Astrocyte (in vitro differentiated cells and primary cell): ENCODE measurements at regions not wholly inside any gene's neighbourhood (a gene's known extent, or its start where the extent isn't known, plus 50 kb on each side); places are given as distances from the start of the nearest gene placed in this dataset.

Experiments
- DNase-seq: peaks from one replicate; pipeline ENCODE4 v3.0.0-alpha.2; 2010; ENCODE audit warnings: low read depth
- FAIRE-seq: peaks from 2 replicates; lab custom pipeline; 2011; peaks lifted over from hg19 to GRCh38; lab: Jason Lieb, UNC
- H2AFZ ChIP-seq: 2 replicates; pipeline ENCODE4 v1.6.0; 2012; ENCODE audit warnings: low read depth, low read length, inconsistent platforms
- H3K27ac ChIP-seq: 2 replicates; pipeline ENCODE4 v1.5.1; 2011; ENCODE audit warnings: low read depth, low read length, inconsistent platforms
- H3K27me3 ChIP-seq: 2 replicates; pipeline ENCODE4 v1.6.0; 2011; ENCODE audit warnings: low read length, inconsistent platforms; ENCODE audit not compliant: insufficient read depth
- H3K36me3 ChIP-seq: 2 replicates; pipeline ENCODE4 v1.5.1; 2011; ENCODE audit warnings: low read length, inconsistent platforms; ENCODE audit not compliant: insufficient read depth
- H3K4me1 ChIP-seq: 2 replicates; pipeline ENCODE4 v1.5.1; 2011; ENCODE audit warnings: low read length, inconsistent platforms; ENCODE audit not compliant: insufficient read depth
- H3K4me2 ChIP-seq: 2 replicates; pipeline ENCODE4 v1.6.0; 2012; ENCODE audit warnings: low read length, inconsistent platforms
- H3K4me3 ChIP-seq: 2 replicates; pipeline ENCODE4 v1.5.1; 2011; ENCODE audit warnings: low read depth, mild to moderate bottlenecking, low read length, inconsistent platforms; ENCODE audit not compliant: insufficient read depth
- H3K79me2 ChIP-seq: 2 replicates; pipeline ENCODE4 v1.6.0; 2012; ENCODE audit warnings: mild to moderate bottlenecking, low read length, inconsistent platforms; ENCODE audit not compliant: insufficient read depth
- H3K9ac ChIP-seq: 2 replicates; pipeline ENCODE4 v1.6.0; 2012; ENCODE audit warnings: mild to moderate bottlenecking, low read length, inconsistent platforms
- H3K9me3 ChIP-seq: 2 replicates; pipeline ENCODE4 v1.5.1; 2012; ENCODE audit warnings: low read depth, mild to moderate bottlenecking, low read length, inconsistent platforms; ENCODE audit not compliant: insufficient read depth
- H4K20me1 ChIP-seq: 2 replicates; pipeline ENCODE4 v1.6.0; 2012; ENCODE audit warnings: low read length, inconsistent platforms; ENCODE audit not compliant: insufficient read depth
- H3K27ac Mint-ChIP-seq: one replicate; pipeline ENCODE4 v1.8.0; 2021; ENCODE audit warnings: mild to moderate bottlenecking, mixed read lengths; ENCODE audit not compliant: unreplicated experiment
- H3K27me3 Mint-ChIP-seq: one replicate; pipeline ENCODE4 v1.8.0; 2021; ENCODE audit warnings: low read depth, mixed read lengths; ENCODE audit not compliant: unreplicated experiment
- H3K36me3 Mint-ChIP-seq: one replicate; pipeline ENCODE4 v1.8.0; 2021; ENCODE audit warnings: low read depth, mixed read lengths; ENCODE audit not compliant: unreplicated experiment
- H3K4me1 Mint-ChIP-seq: one replicate; pipeline ENCODE4 v1.8.0; 2021; ENCODE audit warnings: low read depth, mixed read lengths; ENCODE audit not compliant: unreplicated experiment
- H3K4me3 Mint-ChIP-seq: one replicate; pipeline ENCODE4 v1.8.0; 2021; ENCODE audit warnings: mild to moderate bottlenecking, moderate library complexity, mixed read lengths; ENCODE audit not compliant: unreplicated experiment
- H3K9me3 Mint-ChIP-seq: one replicate; pipeline ENCODE4 v1.8.0; 2021; ENCODE audit warnings: mild to moderate bottlenecking, mixed read lengths; ENCODE audit not compliant: unreplicated experiment
- CTCF ChIP-seq: IDR thresholded peaks from 2 replicates; pipeline ENCODE4 v1.5.1; 2011; ENCODE audit warnings: low read depth, mild to moderate bottlenecking, inconsistent platforms, low read length, moderate library complexity; ENCODE audit not compliant: insufficient read depth
- EZH2 ChIP-seq: IDR thresholded peaks from 2 replicates; pipeline ENCODE4 v1.6.1; 2012; ENCODE audit warnings: mild to moderate bottlenecking, low read length, inconsistent platforms; ENCODE audit not compliant: insufficient read depth

DNA sequence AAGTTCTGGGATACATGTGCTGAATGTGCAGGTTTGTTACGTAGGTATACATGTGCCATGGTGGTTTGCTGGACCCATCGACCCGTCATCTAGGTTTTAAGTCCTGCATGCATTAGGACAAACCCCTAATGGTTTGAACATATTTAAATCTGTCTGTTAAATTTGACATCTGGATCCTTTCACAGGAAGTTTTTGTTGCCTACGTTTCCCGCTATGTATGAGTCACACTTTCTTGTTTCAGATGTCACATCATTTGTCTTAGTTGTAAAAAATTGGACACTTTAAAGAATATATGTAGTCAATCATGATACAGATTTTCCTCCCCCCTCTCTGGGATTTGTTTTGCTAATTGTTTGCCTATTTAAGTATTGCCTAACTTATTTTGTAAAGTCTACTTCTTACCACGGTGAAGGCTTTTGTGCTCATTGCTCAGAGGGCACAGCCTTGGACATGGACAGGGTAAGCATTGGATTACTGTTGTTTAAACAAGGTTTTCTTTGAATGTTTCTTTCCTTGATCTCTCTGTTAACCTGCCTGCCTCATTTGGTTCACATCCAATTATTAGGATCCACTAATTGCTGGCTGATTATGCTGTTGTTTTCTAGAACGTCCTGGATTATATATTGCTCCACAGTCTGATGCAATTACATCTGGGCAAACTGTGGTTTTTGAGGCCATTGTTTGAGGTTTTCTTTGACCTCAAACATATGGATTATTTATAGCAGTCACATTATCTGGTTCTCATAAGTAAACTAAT, 1441.4 kb downstream of the AACS start:
- Histone ChIP-seq H2AFZ (no peak overlapping the region), H3K4me3 (no peak overlapping the region), H3K9ac (no peak overlapping the region), H3K36me3 (no peaks in the 10 kb centered on the region), H3K4me2 (no peak overlapping the region), H3K27me3 (no peaks in the 10 kb centered on the region), H3K27ac (no peak overlapping the region), H3K4me1 (no peaks in the 10 kb centered on the region), H3K79me2 (no peaks in the 10 kb centered on the region), H4K20me1 (no peaks in the 10 kb centered on the region), H3K9me3 (no peaks in the 10 kb centered on the region)
- FAIRE-seq (no peak), DNase-seq (peak; percentile 38)
- Mint-ChIP-seq H3K27ac (no peak overlapping the region), H3K4me1 (no peaks in the 10 kb centered on the region), H3K36me3 (no peaks in the 10 kb centered on the region), H3K4me3 (no peak overlapping the region), H3K27me3 (no peaks in the 10 kb centered on the region), H3K9me3 (peaks cover 5% of the 10 kb centered on the region)
- TF ChIP-seq EZH2 (no peak), CTCF (no peak)

- Mint-ChIP-seq H3K4me3 (no peak overlapping the region), H3K27ac (no peak overlapping the region), H3K27me3 (no peaks in the 10 kb centered on the region), H3K9me3 (peaks cover under 1% of the 10 kb centered on the region), H3K36me3 (no peaks in the 10 kb centered on the region), H3K4me1 (no peaks in the 10 kb centered on the region)
- Histone ChIP-seq H3K27ac (no peak overlapping the region), H3K4me2 (no peak overlapping the region), H2AFZ (no peak overlapping the region), H3K27me3 (no peaks in the 10 kb centered on the region), H3K9me3 (no peaks in the 10 kb centered on the region), H3K36me3 (no peaks in the 10 kb centered on the region), H3K4me3 (no peak overlapping the region), H3K9ac (no peak overlapping the region), H3K79me2 (no peaks in the 10 kb centered on the region), H4K20me1 (no peaks in the 10 kb centered on the region), H3K4me1 (no peaks in the 10 kb centered on the region)
- FAIRE-seq (no peak), DNase-seq (no peak)
- TF ChIP-seq CTCF (no peak), EZH2 (no peak)
Measured at GRCh38 chr12:126507231-126507630, 1442.0 kb downstream of the AACS start.

GRCh38 chr12:126509572-126509971, 1444.3 kb downstream of the AACS start:
- Mint-ChIP-seq H3K4me1 (no peaks in the 10 kb centered on the region), H3K27ac (no peak overlapping the region), H3K4me3 (no peak overlapping the region), H3K36me3 (no peaks in the 10 kb centered on the region), H3K9me3 (peaks cover 8% of the 10 kb centered on the region), H3K27me3 (no peaks in the 10 kb centered on the region)
- Histone ChIP-seq H3K9me3 (no peaks in the 10 kb centered on the region), H3K4me1 (no peaks in the 10 kb centered on the region), H3K36me3 (no peaks in the 10 kb centered on the region), H3K79me2 (no peaks in the 10 kb centered on the region), H4K20me1 (no peaks in the 10 kb centered on the region), H3K4me3 (no peak overlapping the region), H3K27ac (no peak overlapping the region), H3K4me2 (no peak overlapping the region), H3K27me3 (no peaks in the 10 kb centered on the region), H3K9ac (no peak overlapping the region), H2AFZ (no peak overlapping the region)
- no peak for TF ChIP-seq EZH2
- no peak for TF ChIP-seq CTCF
- no peak for DNase-seq
- FAIRE-seq: no peak
